ENCODE measurements at regions not wholly inside any gene's neighbourhood (a gene's known extent, or its start where the extent isn't known, plus 50 kb on each side); places are given as distances from the start of the nearest gene placed in this dataset.

DNA sequence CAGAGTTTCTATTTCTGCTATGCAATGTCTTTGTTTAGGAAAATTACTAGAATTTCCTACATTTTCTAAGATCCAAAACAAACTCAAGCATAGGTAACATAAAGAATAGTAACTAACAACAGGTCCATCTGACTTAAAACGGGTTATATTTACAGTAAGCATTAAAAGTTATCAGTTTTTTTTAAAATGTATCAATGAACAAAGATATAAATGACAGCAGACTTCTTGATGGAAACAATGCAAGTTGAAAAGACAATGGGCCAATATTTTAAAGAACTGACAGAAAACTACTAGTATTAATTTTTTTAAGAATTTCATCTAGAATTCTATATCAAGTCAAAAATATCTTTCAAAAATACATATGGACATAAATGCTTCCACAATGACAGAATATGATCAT is 367.1 kb upstream of the MGAT4C start:
- H3K9me3 ChIP-seq (ENCODE audit: control insufficient read depth, low read length), result peaks cover 3% of the 10 kb centered on the region
- TF ChIP-seq, protein P1, sequence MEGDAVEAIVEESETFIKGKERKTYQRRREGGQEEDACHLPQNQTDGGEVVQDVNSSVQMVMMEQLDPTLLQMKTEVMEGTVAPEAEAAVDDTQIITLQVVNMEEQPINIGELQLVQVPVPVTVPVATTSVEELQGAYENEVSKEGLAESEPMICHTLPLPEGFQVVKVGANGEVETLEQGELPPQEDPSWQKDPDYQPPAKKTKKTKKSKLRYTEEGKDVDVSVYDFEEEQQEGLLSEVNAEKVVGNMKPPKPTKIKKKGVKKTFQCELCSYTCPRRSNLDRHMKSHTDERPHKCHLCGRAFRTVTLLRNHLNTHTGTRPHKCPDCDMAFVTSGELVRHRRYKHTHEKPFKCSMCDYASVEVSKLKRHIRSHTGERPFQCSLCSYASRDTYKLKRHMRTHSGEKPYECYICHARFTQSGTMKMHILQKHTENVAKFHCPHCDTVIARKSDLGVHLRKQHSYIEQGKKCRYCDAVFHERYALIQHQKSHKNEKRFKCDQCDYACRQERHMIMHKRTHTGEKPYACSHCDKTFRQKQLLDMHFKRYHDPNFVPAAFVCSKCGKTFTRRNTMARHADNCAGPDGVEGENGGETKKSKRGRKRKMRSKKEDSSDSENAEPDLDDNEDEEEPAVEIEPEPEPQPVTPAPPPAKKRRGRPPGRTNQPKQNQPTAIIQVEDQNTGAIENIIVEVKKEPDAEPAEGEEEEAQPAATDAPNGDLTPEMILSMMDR (IDR thresholded peaks at IDR 0.05), result no peak
- no peaks in the 10 kb centered on the region for H3K4me1 ChIP-seq
- no peak overlapping the region for H3K27ac ChIP-seq
- no peak overlapping the region for H3K4me2 ChIP-seq (ENCODE audit: low read length)
- H2AFZ ChIP-seq, result no peak overlapping the region
- no peaks in the 10 kb centered on the region for H3K36me3 ChIP-seq (ENCODE audit: control insufficient read depth, insufficient read depth, low read length)
- H3K9ac ChIP-seq, result no peak overlapping the region
- H3K27me3 ChIP-seq (ENCODE audit: control insufficient read depth, insufficient read depth, low read length), result no peaks in the 10 kb centered on the region
- no peak overlapping the region for H3K4me3 ChIP-seq (ENCODE audit: low read depth, low read length)
- no peaks in the 10 kb centered on the region for H3K79me2 ChIP-seq

DNA sequence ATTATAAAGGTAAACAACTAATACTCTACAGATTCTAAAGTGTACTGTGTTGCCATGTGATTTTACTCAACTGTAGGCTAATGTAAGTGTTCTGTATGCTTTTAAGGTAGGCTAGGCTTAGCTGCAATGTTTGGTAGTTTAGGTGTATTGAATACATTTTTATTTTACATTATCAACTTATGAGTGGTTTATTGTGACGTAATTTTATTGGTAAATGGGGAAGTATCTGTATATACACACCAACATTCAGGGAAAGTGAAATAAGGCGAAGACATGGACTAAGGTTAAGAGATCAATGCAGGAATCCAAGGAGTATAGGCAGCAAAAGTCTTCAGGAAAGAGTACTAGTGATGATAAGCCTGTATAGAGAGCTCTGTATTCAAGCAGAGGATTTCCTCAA is 365.8 kb upstream of the MGAT4C start:
- Histone ChIP-seq H3K9ac (no peak overlapping the region), H3K36me3 (ENCODE audit: control insufficient read depth, insufficient read depth, low read length) (no peaks in the 10 kb centered on the region), H2AFZ (no peak overlapping the region), H3K4me3 (ENCODE audit: low read depth, low read length) (no peak overlapping the region), H3K4me1 (no peaks in the 10 kb centered on the region), H3K4me2 (ENCODE audit: low read length) (no peak overlapping the region), H3K9me3 (ENCODE audit: control insufficient read depth, low read length) (peaks cover 3% of the 10 kb centered on the region), H3K27me3 (ENCODE audit: control insufficient read depth, insufficient read depth, low read length) (no peaks in the 10 kb centered on the region), H3K27ac (no peak overlapping the region), H3K79me2 (no peaks in the 10 kb centered on the region)
- TF ChIP-seq, protein P1 (IDR thresholded peaks at IDR 0.05), result no peak

DNA sequence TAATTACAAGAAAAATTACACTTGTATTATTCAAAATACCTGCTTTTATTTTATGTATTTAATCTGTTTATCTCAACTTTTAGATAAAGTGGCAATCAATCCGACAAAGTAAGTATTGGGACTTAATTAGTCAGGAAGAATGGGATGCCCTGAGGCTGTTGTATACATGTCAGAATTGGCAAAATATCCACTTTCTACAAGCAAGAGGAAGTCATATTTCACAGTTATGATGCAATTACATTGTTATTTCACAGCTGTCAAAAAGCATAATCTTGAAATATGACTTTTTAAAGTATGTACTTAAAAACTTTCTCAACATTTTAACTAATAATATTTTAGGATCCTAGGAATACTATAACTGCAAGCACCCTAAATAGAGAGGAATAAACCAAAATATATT is 357.1 kb upstream of the MGAT4C start:
- H3K4me1 ChIP-seq, result no peaks in the 10 kb centered on the region
- no peaks in the 10 kb centered on the region for H3K79me2 ChIP-seq
- TF ChIP-seq, protein P1 (IDR thresholded peaks at IDR 0.05), result no peak
- H3K27ac ChIP-seq, result no peak overlapping the region
- no peak overlapping the region for H3K4me3 ChIP-seq (ENCODE audit: low read depth, low read length)
- no peaks in the 10 kb centered on the region for H3K9me3 ChIP-seq (ENCODE audit: control insufficient read depth, low read length)
- no peak overlapping the region for H2AFZ ChIP-seq
- H3K4me2 ChIP-seq (ENCODE audit: low read length), result no peak overlapping the region
- no peaks in the 10 kb centered on the region for H3K27me3 ChIP-seq (ENCODE audit: control insufficient read depth, insufficient read depth, low read length)
- H3K36me3 ChIP-seq (ENCODE audit: control insufficient read depth, insufficient read depth, low read length), result no peaks in the 10 kb centered on the region
- no peak overlapping the region for H3K9ac ChIP-seq

DNA sequence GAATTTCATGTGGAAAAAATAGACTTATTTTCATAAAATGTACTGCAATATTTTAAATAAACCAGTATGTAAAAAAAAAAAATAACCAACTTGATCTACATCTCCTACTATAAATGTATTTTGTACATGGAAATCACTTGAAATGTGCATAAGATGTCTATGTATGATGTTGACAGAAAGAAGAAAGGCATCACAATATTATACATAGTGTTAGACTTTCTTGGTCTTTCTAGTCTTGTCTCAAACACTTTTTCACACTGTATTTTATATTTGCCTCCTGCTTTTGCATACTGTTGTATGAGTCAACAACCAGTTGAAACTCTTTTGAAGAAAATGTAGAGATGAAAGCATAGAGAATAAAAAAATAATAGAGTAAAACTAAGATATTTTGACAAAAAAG is 352.4 kb upstream of the MGAT4C start:
- TF ChIP-seq, protein P1 (IDR thresholded peaks at IDR 0.05), result no peak
- Histone ChIP-seq H3K9ac (no peak overlapping the region), H3K79me2 (no peaks in the 10 kb centered on the region), H3K36me3 (ENCODE audit: control insufficient read depth, insufficient read depth, low read length) (no peaks in the 10 kb centered on the region), H3K9me3 (ENCODE audit: control insufficient read depth, low read length) (no peaks in the 10 kb centered on the region), H3K4me3 (ENCODE audit: low read depth, low read length) (no peak overlapping the region), H3K27me3 (ENCODE audit: control insufficient read depth, insufficient read depth, low read length) (no peaks in the 10 kb centered on the region), H3K4me2 (ENCODE audit: low read length) (no peak overlapping the region), H3K27ac (no peak overlapping the region), H2AFZ (no peak overlapping the region), H3K4me1 (no peaks in the 10 kb centered on the region)

DNA sequence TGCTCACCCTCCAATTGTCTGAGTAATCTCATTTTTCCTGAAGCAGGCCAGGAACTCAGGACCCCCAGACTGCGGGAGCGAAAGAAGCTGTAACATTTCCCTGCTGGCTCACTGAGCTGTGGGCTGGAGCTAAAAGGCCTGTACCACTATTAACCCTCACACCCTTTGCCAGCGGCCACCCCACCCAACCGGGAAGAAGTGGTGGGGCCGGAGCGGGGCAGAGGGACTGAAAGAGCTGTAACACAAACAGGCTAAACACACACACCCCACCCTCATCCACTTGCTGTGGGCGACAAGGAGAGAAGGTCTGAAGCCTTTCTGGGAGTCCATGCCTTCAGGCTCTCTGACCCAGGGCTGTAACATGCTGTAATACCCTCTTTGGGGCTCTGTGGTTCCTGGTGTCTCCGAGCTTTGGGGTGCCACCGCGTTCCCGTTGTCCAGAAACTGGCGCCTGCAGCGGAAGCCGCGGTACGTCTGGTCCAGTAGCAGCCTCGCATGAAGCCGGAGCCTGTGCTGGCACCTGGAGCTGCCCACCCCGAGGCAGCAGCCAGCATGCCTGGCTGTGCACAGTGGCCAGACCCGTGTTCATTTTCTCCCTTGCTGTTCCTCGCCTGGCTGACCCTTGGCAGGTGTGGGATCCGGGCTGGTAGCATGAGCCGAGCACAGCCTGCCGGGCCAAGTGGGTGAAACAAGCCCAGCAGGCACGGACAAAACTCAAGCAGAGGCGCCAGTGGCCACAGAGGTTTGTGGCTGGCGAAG is 345.5 kb upstream of the MGAT4C start:
- Histone ChIP-seq H2AFZ (no peak overlapping the region), H3K9me3 (ENCODE audit: control insufficient read depth, low read length) (no peaks in the 10 kb centered on the region), H3K4me3 (ENCODE audit: low read depth, low read length) (no peak overlapping the region), H3K36me3 (ENCODE audit: control insufficient read depth, insufficient read depth, low read length) (no peaks in the 10 kb centered on the region), H3K27ac (no peak overlapping the region), H3K9ac (no peak overlapping the region), H3K4me2 (ENCODE audit: low read length) (no peak overlapping the region), H3K4me1 (no peaks in the 10 kb centered on the region), H3K27me3 (ENCODE audit: control insufficient read depth, insufficient read depth, low read length) (no peaks in the 10 kb centered on the region), H3K79me2 (no peaks in the 10 kb centered on the region)
- TF ChIP-seq, protein P1 (IDR thresholded peaks at IDR 0.05), result no peak

All from parathyroid adenoma (tissue), 2 donors.